ENCODE measurements at regions not wholly inside any gene's neighbourhood (a gene's known extent, or its start where the extent isn't known, plus 50 kb on each side); places are given as distances from the start of the nearest gene placed in this dataset.

DNA sequence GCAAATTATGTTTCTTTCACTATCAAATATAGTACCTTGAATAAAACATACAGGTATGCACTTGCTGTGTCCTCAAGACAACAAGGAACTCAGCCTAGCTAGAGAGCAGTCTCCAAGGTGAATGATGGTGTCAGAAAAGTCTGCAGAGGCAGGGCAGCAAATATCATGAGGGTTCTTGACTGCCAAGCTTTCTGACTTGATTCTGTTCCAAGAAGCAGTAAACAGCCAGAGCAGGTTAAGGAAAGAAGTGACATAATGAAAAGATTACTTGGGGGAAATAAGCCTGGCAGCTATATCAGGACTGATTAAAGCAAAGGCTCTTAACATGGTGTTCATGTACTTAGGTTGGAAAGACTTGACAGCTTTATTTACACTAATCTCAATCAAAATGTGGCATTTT lies 192.2 kb upstream of the GADL1 start:
- no peak overlapping the region for H4K91ac ChIP-seq (ENCODE audit: insufficient read length, low read depth, low read length)
- H3K18ac ChIP-seq (ENCODE audit: insufficient read length, low read depth, low read length) = no peak overlapping the region
- H3K23ac ChIP-seq (ENCODE audit: insufficient read length, low read depth, low read length) = no peak overlapping the region
- no peak overlapping the region for H3K56ac ChIP-seq (ENCODE audit: insufficient read length, low read depth, low read length)
- no peak overlapping the region for H3K9ac ChIP-seq (ENCODE audit: extremely low read depth, insufficient read length, low read length)
- no peaks in the 10 kb centered on the region for H3K79me1 ChIP-seq (ENCODE audit: insufficient read depth, low read depth, low read length, poor library complexity, severe bottlenecking)
- no peak overlapping the region for H2BK120ac ChIP-seq (ENCODE audit: low read depth, low read length, poor library complexity, severe bottlenecking)
- no peak overlapping the region for H2AK5ac ChIP-seq (ENCODE audit: insufficient read length, low read length)
- no peak overlapping the region for H2BK5ac ChIP-seq (ENCODE audit: insufficient read length, low read length)
- no peak overlapping the region for H3K27ac ChIP-seq (ENCODE audit: insufficient read length, low read depth, low read length)
- no peak overlapping the region for H3T11ph ChIP-seq (ENCODE audit: low read length)
- H3K23me2 ChIP-seq (ENCODE audit: insufficient read length, low read depth, low read length, poor library complexity, severe bottlenecking) = no peaks in the 10 kb centered on the region
- no peak overlapping the region for H2BK20ac ChIP-seq (ENCODE audit: low read depth, low read length, poor library complexity, severe bottlenecking)
- no peak overlapping the region for H4K8ac ChIP-seq (replicated peaks; ENCODE audit: insufficient read length, low read depth, low read length)
- H3K14ac ChIP-seq (ENCODE audit: insufficient read depth, low read length) = no peak overlapping the region
- H4K20me1 ChIP-seq (ENCODE audit: control insufficient read depth, insufficient read depth, insufficient read length) = no peaks in the 10 kb centered on the region
- no peak overlapping the region for H2BK12ac ChIP-seq (ENCODE audit: insufficient read length, low read depth, low read length)
- peaks cover 4% of the 10 kb centered on the region; the same call in 1 of the 2 replicates for H3K4me1 ChIP-seq (ENCODE audit: insufficient read depth, low read length)
- Mint-ChIP-seq H3K4me3 (no peak overlapping the region), H3K27ac (no peak overlapping the region), H3K4me1 (peaks cover 12 to 13% of the 10 kb centered on the region in 2 experiments), H3K27me3 (ENCODE audit: low read depth) (no peaks in the 10 kb centered on the region), H3K9me3 (no peaks in the 10 kb centered on the region; a peak in 1 of 5 replicates), H3K36me3 (ENCODE audit: insufficient read depth in 1 of 3, low read depth in 3 of 3) (no peaks in the 10 kb centered on the region)
- H3K9me3 ChIP-seq (ENCODE audit: control insufficient read depth, low read depth, low read length) = no peaks in the 10 kb centered on the region
- H4K5ac ChIP-seq (ENCODE audit: insufficient read length, low read depth, low read length) = no peak overlapping the region
- H2BK15ac ChIP-seq (ENCODE audit: low read depth, low read length) = no peak overlapping the region
- H2AFZ ChIP-seq (ENCODE audit: low read length) = no peak overlapping the region
- H3K4ac ChIP-seq (ENCODE audit: low read depth, low read length) = no peak overlapping the region
- H3K79me2 ChIP-seq (ENCODE audit: insufficient read depth, low read length) = no peaks in the 10 kb centered on the region
- DNase-seq = no peak
- TF ChIP-seq, protein P1, sequence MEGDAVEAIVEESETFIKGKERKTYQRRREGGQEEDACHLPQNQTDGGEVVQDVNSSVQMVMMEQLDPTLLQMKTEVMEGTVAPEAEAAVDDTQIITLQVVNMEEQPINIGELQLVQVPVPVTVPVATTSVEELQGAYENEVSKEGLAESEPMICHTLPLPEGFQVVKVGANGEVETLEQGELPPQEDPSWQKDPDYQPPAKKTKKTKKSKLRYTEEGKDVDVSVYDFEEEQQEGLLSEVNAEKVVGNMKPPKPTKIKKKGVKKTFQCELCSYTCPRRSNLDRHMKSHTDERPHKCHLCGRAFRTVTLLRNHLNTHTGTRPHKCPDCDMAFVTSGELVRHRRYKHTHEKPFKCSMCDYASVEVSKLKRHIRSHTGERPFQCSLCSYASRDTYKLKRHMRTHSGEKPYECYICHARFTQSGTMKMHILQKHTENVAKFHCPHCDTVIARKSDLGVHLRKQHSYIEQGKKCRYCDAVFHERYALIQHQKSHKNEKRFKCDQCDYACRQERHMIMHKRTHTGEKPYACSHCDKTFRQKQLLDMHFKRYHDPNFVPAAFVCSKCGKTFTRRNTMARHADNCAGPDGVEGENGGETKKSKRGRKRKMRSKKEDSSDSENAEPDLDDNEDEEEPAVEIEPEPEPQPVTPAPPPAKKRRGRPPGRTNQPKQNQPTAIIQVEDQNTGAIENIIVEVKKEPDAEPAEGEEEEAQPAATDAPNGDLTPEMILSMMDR (conservative IDR thresholded peaks at IDR 0.05) = no peak
- no peaks in the 10 kb centered on the region for H3K27me3 ChIP-seq (ENCODE audit: insufficient read depth, low read length)
- no peak overlapping the region for H3K4me2 ChIP-seq (ENCODE audit: insufficient read depth, insufficient read length, low read length)
